LNCAP (cell line): ENCODE measurements at regions not wholly inside any gene's neighbourhood (a gene's known extent, or its start where the extent isn't known, plus 50 kb on each side); places are given as distances from the start of the nearest gene placed in this dataset.

Source experiments
- TF ChIP-seq, protein P1 (sequence below): fragments of 450-650 bp; IDR thresholded peaks from 2 replicates; pipeline ENCODE4 v1.5.1; 2017; ENCODE audit warnings: mild to moderate bottlenecking

DNA sequence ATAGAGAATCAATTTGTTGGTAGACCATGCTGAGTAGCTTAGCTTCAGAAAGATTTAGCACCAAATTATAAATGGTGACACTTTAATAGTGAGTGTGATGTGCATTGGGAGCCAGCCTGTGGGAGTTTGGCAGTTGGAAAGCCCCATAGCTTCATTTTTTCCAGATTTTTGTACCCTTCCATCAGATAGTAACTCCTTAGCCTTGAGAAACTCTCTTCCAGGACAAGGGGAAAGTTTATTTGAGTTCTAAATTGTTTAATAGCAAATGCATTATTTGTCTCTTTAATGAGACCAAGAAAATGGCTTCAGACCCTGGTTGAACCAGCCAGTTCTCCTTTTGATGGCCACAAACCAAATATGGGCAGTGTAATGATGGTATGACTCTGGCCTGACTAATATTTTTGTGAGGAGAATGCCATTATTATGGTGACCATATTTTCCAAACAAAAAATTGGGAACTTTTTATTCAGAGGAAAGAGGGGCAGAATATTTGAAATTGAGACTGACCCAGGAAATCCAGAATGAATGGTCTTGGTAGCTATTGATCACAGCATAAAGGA lies 49.8 kb downstream of the PLCE1 start:
- TF ChIP-seq, protein P1, sequence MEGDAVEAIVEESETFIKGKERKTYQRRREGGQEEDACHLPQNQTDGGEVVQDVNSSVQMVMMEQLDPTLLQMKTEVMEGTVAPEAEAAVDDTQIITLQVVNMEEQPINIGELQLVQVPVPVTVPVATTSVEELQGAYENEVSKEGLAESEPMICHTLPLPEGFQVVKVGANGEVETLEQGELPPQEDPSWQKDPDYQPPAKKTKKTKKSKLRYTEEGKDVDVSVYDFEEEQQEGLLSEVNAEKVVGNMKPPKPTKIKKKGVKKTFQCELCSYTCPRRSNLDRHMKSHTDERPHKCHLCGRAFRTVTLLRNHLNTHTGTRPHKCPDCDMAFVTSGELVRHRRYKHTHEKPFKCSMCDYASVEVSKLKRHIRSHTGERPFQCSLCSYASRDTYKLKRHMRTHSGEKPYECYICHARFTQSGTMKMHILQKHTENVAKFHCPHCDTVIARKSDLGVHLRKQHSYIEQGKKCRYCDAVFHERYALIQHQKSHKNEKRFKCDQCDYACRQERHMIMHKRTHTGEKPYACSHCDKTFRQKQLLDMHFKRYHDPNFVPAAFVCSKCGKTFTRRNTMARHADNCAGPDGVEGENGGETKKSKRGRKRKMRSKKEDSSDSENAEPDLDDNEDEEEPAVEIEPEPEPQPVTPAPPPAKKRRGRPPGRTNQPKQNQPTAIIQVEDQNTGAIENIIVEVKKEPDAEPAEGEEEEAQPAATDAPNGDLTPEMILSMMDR, result no peak

DNA sequence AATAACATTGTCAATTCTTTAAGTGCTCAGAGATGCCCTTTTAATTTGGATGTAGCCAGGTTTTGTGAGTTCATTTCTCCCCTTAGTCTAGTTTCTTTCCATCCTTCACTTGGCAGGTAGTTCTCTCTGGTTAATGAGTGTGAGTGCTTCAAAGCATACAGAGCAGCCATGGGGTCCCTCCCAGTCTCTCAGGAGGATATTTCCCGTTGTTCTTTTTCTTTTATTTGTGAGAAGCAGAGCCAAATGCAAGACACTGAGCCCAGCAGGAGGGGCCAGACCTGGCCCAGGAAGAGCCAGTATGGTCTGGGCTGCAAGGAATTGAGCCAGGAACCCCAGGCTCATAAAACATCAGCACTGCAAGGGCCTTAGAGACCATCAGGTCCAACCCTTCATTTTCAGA lies 52.4 kb downstream of the PLCE1 start:
- TF ChIP-seq, protein P1, result no peak

DNA sequence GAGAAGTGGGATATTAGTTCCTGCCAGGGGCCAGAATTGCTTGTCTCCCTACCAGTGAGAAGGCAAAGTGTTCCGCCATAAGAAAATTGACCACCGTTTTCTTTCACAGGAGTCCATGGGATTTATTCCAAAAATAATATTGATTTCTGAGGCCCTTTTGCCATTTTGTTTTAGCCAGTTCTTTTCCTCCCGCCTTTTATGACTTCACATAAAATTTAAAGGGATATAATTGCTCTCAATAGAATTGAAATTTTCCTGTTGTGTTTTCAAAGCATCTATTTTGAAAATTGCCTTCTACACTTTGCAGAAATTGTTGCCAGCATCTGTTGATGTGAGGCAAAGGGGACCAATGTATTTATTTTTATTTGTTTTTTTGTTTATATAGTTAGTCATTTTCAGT lies 53.6 kb downstream of the PLCE1 start:
- TF ChIP-seq, protein P1, result no peak

DNA sequence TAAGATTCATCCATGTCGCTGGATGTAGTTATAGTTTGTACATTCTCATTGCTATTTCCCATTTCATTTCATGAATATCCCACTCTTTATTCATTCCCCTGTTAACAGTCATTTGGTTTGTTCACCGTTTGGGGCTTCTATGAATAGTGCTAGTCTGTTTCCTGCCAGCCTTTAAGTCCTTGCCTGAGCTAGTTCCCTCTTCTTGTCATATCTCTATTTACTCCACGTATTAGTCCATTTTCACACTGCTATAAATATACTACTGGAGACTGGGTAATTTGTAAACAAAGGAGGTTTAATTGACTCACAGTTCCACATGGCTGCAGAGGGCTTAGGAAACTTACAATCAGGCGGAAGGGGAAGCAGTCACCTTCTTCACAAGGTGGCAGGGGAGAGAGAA lies 56.2 kb downstream of the PLCE1 start:
- TF ChIP-seq, protein P1, result no peak

DNA sequence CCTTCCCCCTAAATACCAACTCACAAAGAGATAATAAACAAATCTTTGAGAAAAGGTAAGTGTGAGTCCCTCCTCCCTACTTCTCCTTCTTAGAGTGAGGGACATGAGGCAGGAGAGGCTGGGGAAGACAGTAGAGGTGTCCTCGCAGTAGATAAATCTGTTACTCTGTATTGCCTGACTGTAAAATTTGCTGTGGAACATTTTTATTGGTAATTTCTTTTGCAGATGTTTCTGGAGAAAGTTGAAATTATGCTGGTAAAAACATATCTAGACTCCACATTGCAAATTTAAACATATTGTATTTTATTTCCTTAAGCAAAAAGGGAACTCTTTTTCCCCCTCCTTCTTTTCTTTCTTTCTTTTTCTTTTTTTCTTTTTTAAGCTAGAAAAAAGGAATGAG lies 58.5 kb downstream of the PLCE1 start:
- TF ChIP-seq, protein P1, result no peak

DNA sequence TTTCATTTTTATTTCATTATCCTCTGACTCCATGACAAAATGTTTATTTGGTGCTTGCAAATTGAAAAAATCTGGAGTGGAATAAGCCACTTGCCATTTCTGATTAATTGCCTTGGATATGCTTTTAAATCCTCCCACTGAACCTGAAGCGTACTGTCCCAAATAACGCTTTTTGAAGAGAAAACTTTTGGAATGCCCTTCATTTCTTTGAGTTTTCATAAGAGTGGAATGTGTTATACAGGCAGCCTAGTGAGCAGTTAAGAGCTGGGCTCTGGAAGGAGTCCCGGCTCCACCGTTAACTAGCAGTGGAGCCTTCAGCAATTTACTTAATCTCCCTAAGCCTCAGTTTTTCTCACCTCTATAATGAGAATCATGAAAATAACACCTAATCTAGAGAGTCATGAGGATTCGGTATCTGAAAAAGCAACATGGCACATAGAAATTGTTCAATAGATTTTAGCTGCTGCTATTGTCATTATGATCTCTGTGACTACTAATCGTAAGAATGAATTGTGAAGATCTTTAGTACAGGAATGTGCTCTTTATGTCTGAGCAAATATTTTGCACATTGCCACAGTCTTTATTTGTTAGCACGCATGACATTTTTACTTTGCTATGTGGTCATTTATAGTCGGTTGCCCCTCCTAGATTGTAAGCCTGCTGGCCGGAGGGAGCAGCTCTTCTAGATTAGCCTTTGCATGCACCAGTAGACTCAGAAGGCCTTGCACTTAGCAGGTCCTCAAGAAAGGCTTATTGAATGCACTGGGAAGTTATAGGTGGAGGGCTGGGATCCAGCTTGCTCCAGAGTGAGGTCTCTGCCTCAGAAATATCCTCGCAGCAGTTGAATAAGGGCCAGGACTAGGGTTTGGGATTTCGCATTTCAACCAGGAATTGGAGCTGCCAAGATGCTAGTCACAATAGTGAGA lies 59.4 kb downstream of the PLCE1 start:
- TF ChIP-seq, protein P1, result no peak

DNA sequence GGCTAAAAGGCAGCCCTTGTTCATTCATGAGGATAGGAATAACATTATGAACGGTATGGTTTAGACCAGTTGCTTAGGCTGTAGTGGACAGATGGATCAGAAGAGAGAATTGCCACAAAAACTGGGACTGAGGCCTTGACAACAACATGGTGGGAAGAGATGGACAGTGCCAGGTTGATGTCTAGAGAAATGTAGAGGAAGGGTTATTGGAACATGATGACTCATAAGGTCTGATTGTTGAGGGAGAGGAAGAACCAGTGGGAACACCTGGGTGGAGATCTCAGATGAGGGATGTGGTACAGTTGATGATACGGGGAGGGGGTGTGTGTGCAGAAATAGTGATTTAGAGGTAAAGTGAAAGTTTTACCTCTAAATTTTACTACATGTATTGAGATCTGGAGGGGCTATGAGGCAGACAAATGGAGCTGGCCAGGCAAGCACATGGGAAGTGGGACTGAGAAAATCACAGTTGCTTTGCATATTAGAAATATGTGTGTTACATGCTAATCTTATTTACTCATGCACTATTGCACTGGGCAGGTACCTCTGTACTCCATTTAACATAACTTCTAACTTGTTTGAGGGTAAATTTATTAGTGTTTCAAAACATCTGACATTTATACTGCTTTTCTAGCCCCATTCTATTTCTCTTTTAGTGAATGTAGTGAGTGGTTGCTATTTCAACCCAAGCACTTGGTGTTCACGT lies 65.6 kb downstream of the PLCE1 start:
- TF ChIP-seq, protein P1, result no peak
